OCI-LY3 (cell line): ENCODE measurements at regions not wholly inside any gene's neighbourhood (a gene's known extent, or its start where the extent isn't known, plus 50 kb on each side); places are given as distances from the start of the nearest gene placed in this dataset.

Experiments
- H2AFZ ChIP-seq: fragments of 200-600, 300-600 bp; shearing (Covaris generic); 2 replicates; pipeline ENCODE4 v1.6.0; 2014; ENCODE audit warnings: antibody characterized with exemption, low read depth, low read length
- H3K27ac ChIP-seq: fragments of 200-600, 300-600 bp; sonication (generic); 2 replicates; pipeline ENCODE4 v1.5.1; 2014; ENCODE audit warnings: mild to moderate bottlenecking, low read length, moderate library complexity, mixed read lengths
- H3K27me3 ChIP-seq: fragments of 200-600, 300-600 bp; sonication (generic); 2 replicates; pipeline ENCODE4 v1.6.1; 2014; ENCODE audit warnings: low read depth, low read length, mixed read lengths
- H3K36me3 ChIP-seq: fragments of 200-600, 300-600 bp; sonication (generic); replicated peaks from 2 replicates; pipeline ENCODE3; 2014; ENCODE audit warnings: low read depth, low read length, mixed read lengths
- H3K4me1 ChIP-seq: fragments of 300-600, 200-600 bp; sonication (generic); 2 replicates; pipeline ENCODE4 v1.6.1; 2014; ENCODE audit warnings: low read length, mixed read lengths
- H3K4me2 ChIP-seq: fragments of 200-600, 300-600 bp; sonication (generic); 2 replicates; pipeline ENCODE4 v1.6.1; 2014; ENCODE audit warnings: low read length, mixed read lengths
- H3K4me3 ChIP-seq: fragments of 300-600, 200-600 bp; sonication (generic); 2 replicates; pipeline ENCODE4 v1.5.1; 2014; ENCODE audit warnings: antibody characterized with exemption, mild to moderate bottlenecking, low read length, moderate library complexity
- H3K79me2 ChIP-seq: fragments of 300-600, 200-600 bp; shearing (Covaris generic); 2 replicates; pipeline ENCODE4 v1.6.1; 2014; ENCODE audit warnings: mild to moderate bottlenecking, low read length, mixed read lengths
- H3K9ac ChIP-seq: fragments of 300-600, 200-600 bp; shearing (Covaris generic); 2 replicates; pipeline ENCODE4 v1.6.0; 2014; ENCODE audit warnings: mild to moderate bottlenecking, low read length, moderate library complexity
- H3K9me3 ChIP-seq: fragments of 200-600, 300-600 bp; shearing (Covaris generic); 2 replicates; pipeline ENCODE4 v1.6.1; 2014; ENCODE audit warnings: low read length, mixed read lengths; ENCODE audit not compliant: insufficient read depth
- H4K20me1 ChIP-seq: fragments of 200-600, 300-600 bp; sonication (generic); 2 replicates; pipeline ENCODE4 v1.6.1; 2016; ENCODE audit warnings: low read length, mixed read lengths; ENCODE audit not compliant: insufficient read depth
- CTCF ChIP-seq: fragments of 200-600, 300-600 bp; sonication (generic); IDR thresholded peaks from 2 replicates; pipeline ENCODE4 v1.5.1; 2014; ENCODE audit warnings: antibody characterized with exemption, low read length, low read depth
- EZH2phosphoT487 ChIP-seq: fragments of 200-600 bp; shearing (Covaris generic); IDR thresholded peaks from 2 replicates; pipeline ENCODE4 v1.6.1; 2018; ENCODE audit warnings: antibody characterized with exemption, mixed run types, low read depth

- no peaks in the 10 kb centered on the region for H3K27me3 ChIP-seq
- H3K4me1 ChIP-seq, result no peaks in the 10 kb centered on the region
Measured at GRCh38 chr18:39591649-39592048, 2026.1 kb upstream of the CELF4 start.

GRCh38 chr18:39589496-39589895, 2023.9 kb upstream of the CELF4 start:
- Histone ChIP-seq H2AFZ (no peak overlapping the region), H3K79me2 (no peaks in the 10 kb centered on the region), H3K27me3 (no peaks in the 10 kb centered on the region), H3K27ac (no peak overlapping the region), H3K9me3 (no peaks in the 10 kb centered on the region), H3K9ac (no peak overlapping the region), H3K4me3 (no peak overlapping the region), H4K20me1 (no peaks in the 10 kb centered on the region), H3K36me3 (no peaks in the 10 kb centered on the region), H3K4me1 (no peaks in the 10 kb centered on the region), H3K4me2 (no peak overlapping the region)
- TF ChIP-seq EZH2phosphoT487 (no peak), CTCF (no peak)

More at GRCh38 chr18:39591649-39592048, 2026.1 kb upstream of the CELF4 start:
- Histone ChIP-seq H3K27ac (no peak overlapping the region), H3K4me3 (no peak overlapping the region), H3K4me2 (no peak overlapping the region), H4K20me1 (no peaks in the 10 kb centered on the region), H3K9ac (no peak overlapping the region), H2AFZ (no peak overlapping the region), H3K9me3 (no peaks in the 10 kb centered on the region), H3K36me3 (no peaks in the 10 kb centered on the region), H3K79me2 (no peaks in the 10 kb centered on the region)
- TF ChIP-seq CTCF (no peak), EZH2phosphoT487 (no peak)

GRCh38 chr18:39587586-39587985, 2022.0 kb upstream of the CELF4 start:
- no peak overlapping the region for H3K27ac ChIP-seq
- H3K4me1 ChIP-seq, result no peaks in the 10 kb centered on the region
- no peak overlapping the region for H3K4me3 ChIP-seq
- no peaks in the 10 kb centered on the region for H4K20me1 ChIP-seq
- TF ChIP-seq EZH2phosphoT487 (no peak), CTCF (no peak)
- H3K36me3 ChIP-seq, result no peaks in the 10 kb centered on the region
- no peak overlapping the region for H3K9ac ChIP-seq
- no peaks in the 10 kb centered on the region for H3K27me3 ChIP-seq
- no peaks in the 10 kb centered on the region for H3K79me2 ChIP-seq
- no peaks in the 10 kb centered on the region for H3K9me3 ChIP-seq
- no peak overlapping the region for H2AFZ ChIP-seq
- H3K4me2 ChIP-seq, result no peak overlapping the region

- Histone ChIP-seq H3K4me3 (no peak overlapping the region), H3K9ac (no peak overlapping the region), H3K4me2 (no peak overlapping the region), H3K27me3 (no peaks in the 10 kb centered on the region), H3K36me3 (no peaks in the 10 kb centered on the region), H3K9me3 (no peaks in the 10 kb centered on the region), H3K27ac (no peak overlapping the region), H3K4me1 (no peaks in the 10 kb centered on the region), H3K79me2 (no peaks in the 10 kb centered on the region), H2AFZ (no peak overlapping the region), H4K20me1 (no peaks in the 10 kb centered on the region)
- TF ChIP-seq CTCF (no peak), EZH2phosphoT487 (no peak)
Measured at GRCh38 chr18:39586741-39587140, 2021.1 kb upstream of the CELF4 start.
